Endodermal cell (in vitro differentiated cells): ENCODE measurements at regions not wholly inside any gene's neighbourhood (a gene's known extent, or its start where the extent isn't known, plus 50 kb on each side); places are given as distances from the start of the nearest gene placed in this dataset.
"Not testable (repeated sequence)": the region's sequence is repeated elsewhere in the genome, so short reads cannot be mapped to it uniquely, and the experiment has no call there.

Experiments
- DNase-seq: peaks from one replicate; pipeline ENCODE4 v3.0.0-alpha.2; 2017
- H3K27ac ChIP-seq: 2 replicates; pipeline ENCODE4 v1.5.1; 2013; ENCODE audit warnings: mild to moderate bottlenecking, low read depth, low read length, moderate library complexity
- H3K27me3 ChIP-seq: 2 replicates; pipeline ENCODE4 v1.6.1; 2013; ENCODE audit warnings: mild to moderate bottlenecking, low read length, moderate library complexity; ENCODE audit not compliant: insufficient read depth, control insufficient read depth, poor library complexity, severe bottlenecking
- H3K36me3 ChIP-seq: 2 replicates; pipeline ENCODE4 v1.7.0; 2013; ENCODE audit warnings: mild to moderate bottlenecking, low read length, moderate library complexity; ENCODE audit not compliant: control insufficient read depth, insufficient read depth
- H3K4me1 ChIP-seq: one replicate; pipeline ENCODE4 v1.7.0; 2013; ENCODE audit warnings: low read length; ENCODE audit not compliant: control insufficient read depth, insufficient read depth
- H3K4me3 ChIP-seq: 2 replicates; pipeline ENCODE4 v1.5.1; 2013; ENCODE audit warnings: mild to moderate bottlenecking, low read length, moderate library complexity
- H3K9ac ChIP-seq: 2 replicates; pipeline ENCODE4 v1.6.1; 2013; ENCODE audit warnings: mild to moderate bottlenecking, low read length, moderate library complexity; ENCODE audit not compliant: poor library complexity, severe bottlenecking; ENCODE audit errors: extremely low read depth
- H3K9me3 ChIP-seq: 2 replicates; pipeline ENCODE4 v1.6.1; 2013; ENCODE audit warnings: mild to moderate bottlenecking, low read length, moderate library complexity; ENCODE audit not compliant: control insufficient read depth
- H3K27ac Mint-ChIP-seq: 2 replicates; pipeline ENCODE4 v1.8.0; 2020; ENCODE audit warnings: mixed read lengths
- H3K27me3 Mint-ChIP-seq: 2 replicates; pipeline ENCODE4 v1.8.0; 2021; ENCODE audit warnings: mild to moderate bottlenecking, mixed read lengths; ENCODE audit not compliant: insufficient read depth
- H3K36me3 Mint-ChIP-seq: 2 replicates; pipeline ENCODE4 v1.8.0; 2020; ENCODE audit warnings: low read depth, mixed read lengths
- H3K4me1 Mint-ChIP-seq: 2 replicates; pipeline ENCODE4 v1.8.0; 2020; ENCODE audit warnings: mixed read lengths
- H3K4me3 Mint-ChIP-seq: 2 replicates; pipeline ENCODE4 v1.8.0; 2020; ENCODE audit warnings: mild to moderate bottlenecking, moderate library complexity, mixed read lengths
- H3K9me3 Mint-ChIP-seq: 2 replicates; pipeline ENCODE4 v1.8.0; 2020; ENCODE audit warnings: mild to moderate bottlenecking, mixed read lengths
- CTCF ChIP-seq: fragments of 200-600 bp; sonication (generic); conservative IDR thresholded peaks from 2 replicates; pipeline ENCODE4 v1.5.0; 2021; ENCODE audit warnings: antibody characterized with exemption, mild to moderate bottlenecking
- WGBS, 2 experiments: methylation state at CpG; one replicate each; pipeline versions ENCODE4 v1.1.5 to v1.1.7; 2013; ENCODE audit warnings: missing lambda C conversion rate in 2 of 2, mixed read lengths in 1 of 2; ENCODE audit not compliant: insufficient coverage in 1 of 2, insufficient read length in 1 of 2; 5-methylcytosine and 5-hydroxymethylcytosine counted together

- Mint-ChIP-seq H3K27ac (no peak overlapping the region), H3K4me1 (peaks cover 17% of the 10 kb centered on the region), H3K27me3 (peaks cover 14% of the 10 kb centered on the region), H3K36me3 (no peaks in the 10 kb centered on the region), H3K4me3 (no peak overlapping the region), H3K9me3 (no peaks in the 10 kb centered on the region)
- no peaks in the 10 kb centered on the region for H3K27me3 ChIP-seq
- no peak for DNase-seq
- H3K4me1 ChIP-seq, result peaks cover 4% of the 10 kb centered on the region
- no peaks in the 10 kb centered on the region for H3K36me3 ChIP-seq
- no peak for TF ChIP-seq CTCF
- H3K9me3 ChIP-seq, result no peaks in the 10 kb centered on the region
- no peak overlapping the region for H3K9ac ChIP-seq
- no peak overlapping the region for H3K4me3 ChIP-seq
- H3K27ac ChIP-seq, result no peak overlapping the region
- WGBS, 2 experiments, result 85% methylated on average over 2 of the region's 2 CpGs; no CpG with 5 or more reads in 1 of the 2 experiments
Observed at GRCh38 chr14:21768875-21769257, 95.2 kb upstream of the OR4E1 start.

GRCh38 chr14:21768116-21768874 is 94.7 kb upstream of the OR4E1 start:
- Histone ChIP-seq H3K36me3 (no peaks in the 10 kb centered on the region), H3K27ac (no peak overlapping the region), H3K4me3 (no peak overlapping the region), H3K9me3 (no peaks in the 10 kb centered on the region), H3K27me3 (no peaks in the 10 kb centered on the region), H3K4me1 (peaks cover 4% of the 10 kb centered on the region), H3K9ac (no peak overlapping the region)
- DNase-seq, result peak; percentile 68
- Mint-ChIP-seq H3K27ac (peak overlapping the region; percentile 36), H3K4me1 (peaks cover 17% of the 10 kb centered on the region), H3K4me3 (no peak overlapping the region), H3K9me3 (peaks cover 1% of the 10 kb centered on the region), H3K27me3 (peaks cover 18% of the 10 kb centered on the region), H3K36me3 (no peaks in the 10 kb centered on the region)
- 50 to 62% methylated on average over 2 to 5 of the region's 5 CpGs for WGBS, 2 experiments
- peak; percentile 85 for TF ChIP-seq CTCF

- H3K27ac ChIP-seq, H3K27ac Mint-ChIP-seq, H3K4me1 Mint-ChIP-seq, H3K36me3 ChIP-seq, H3K9me3 ChIP-seq, H3K27me3 ChIP-seq, H3K4me3 Mint-ChIP-seq, H3K4me3 ChIP-seq, H3K9me3 Mint-ChIP-seq, H3K4me1 ChIP-seq, H3K36me3 Mint-ChIP-seq, H3K9ac ChIP-seq: not testable (repeated sequence)
- WGBS, 2 experiments, result 39 to 67% methylated on average over 3 to 6 of the region's 6 CpGs
- H3K27me3 Mint-ChIP-seq, result peaks cover 36% of the 10 kb centered on the region
- DNase-seq, result peak; percentile 66
Observed at GRCh38 chr14:21760360-21760759, 86.7 kb upstream of the OR4E1 start.
